Ishikawa (cell line): ENCODE measurements at regions not wholly inside any gene's neighbourhood (a gene's known extent, or its start where the extent isn't known, plus 50 kb on each side); places are given as distances from the start of the nearest gene placed in this dataset.

Experiments used
- CEBPB ChIP-seq: IDR thresholded peaks from 2 replicates; pipeline ENCODE4 v1.6.1; 2012
- CREB1 ChIP-seq: IDR thresholded peaks from 2 replicates; pipeline ENCODE4 v1.6.1; 2012; ENCODE audit warnings: low read depth
- EGR1 ChIP-seq: IDR thresholded peaks from 2 replicates; pipeline ENCODE4 v1.6.1; 2012
- EP300 ChIP-seq: IDR thresholded peaks from 2 replicates; pipeline ENCODE4 v1.6.1; 2012; ENCODE audit warnings: borderline replicate concordance
- FOXM1 ChIP-seq: IDR thresholded peaks from 2 replicates; pipeline ENCODE4 v1.6.1; 2012; ENCODE audit warnings: low read depth, borderline replicate concordance
- MAX ChIP-seq: IDR thresholded peaks from 2 replicates; pipeline ENCODE4 v1.6.1; 2012
- NFIC ChIP-seq: IDR thresholded peaks from 2 replicates; pipeline ENCODE4 v1.6.1; 2012
- RAD21 ChIP-seq: IDR thresholded peaks from 2 replicates; pipeline ENCODE4 v1.6.1; 2012; ENCODE audit warnings: low read depth
- REST ChIP-seq: IDR thresholded peaks from 2 replicates; pipeline ENCODE4 v1.6.1; 2012; ENCODE audit warnings: low read depth, mild to moderate bottlenecking
- TAF1 ChIP-seq: IDR thresholded peaks from 2 replicates; pipeline ENCODE4 v1.6.1; 2012; ENCODE audit warnings: low read depth, mild to moderate bottlenecking
- TCF12 ChIP-seq: IDR thresholded peaks from 2 replicates; pipeline ENCODE4 v1.6.1; 2012; ENCODE audit warnings: low read depth
- TEAD4 ChIP-seq: IDR thresholded peaks from 2 replicates; pipeline ENCODE4 v1.6.1; 2012
- YY1 ChIP-seq: IDR thresholded peaks from 2 replicates; pipeline ENCODE4 v1.6.1; 2012; ENCODE audit warnings: low read depth
- ZBTB7A ChIP-seq: IDR thresholded peaks from 2 replicates; pipeline ENCODE4 v1.6.1; 2012; ENCODE audit warnings: low read depth
- TF ChIP-seq, protein P1 (sequence below): IDR thresholded peaks from 2 replicates; pipeline ENCODE4 v1.6.1; 2012

GRCh38 chr6:14283600-14284235 lies 166.1 kb downstream of the CD83 start:
- TF ChIP-seq REST (no peak), CREB1 (no peak), RAD21 (no peak), FOXM1 (no peak)
- TF ChIP-seq, protein P1, sequence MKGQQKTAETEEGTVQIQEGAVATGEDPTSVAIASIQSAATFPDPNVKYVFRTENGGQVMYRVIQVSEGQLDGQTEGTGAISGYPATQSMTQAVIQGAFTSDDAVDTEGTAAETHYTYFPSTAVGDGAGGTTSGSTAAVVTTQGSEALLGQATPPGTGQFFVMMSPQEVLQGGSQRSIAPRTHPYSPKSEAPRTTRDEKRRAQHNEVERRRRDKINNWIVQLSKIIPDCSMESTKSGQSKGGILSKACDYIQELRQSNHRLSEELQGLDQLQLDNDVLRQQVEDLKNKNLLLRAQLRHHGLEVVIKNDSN, result no peak

GRCh38 chr6:14284969-14285590 lies 167.5 kb downstream of the CD83 start:
- TF ChIP-seq EP300, result no peak
- TF ChIP-seq TCF12, result no peak
- no peak for TF ChIP-seq RAD21
- TF ChIP-seq EGR1, result no peak
- TF ChIP-seq, protein P1, result no peak
- no peak for TF ChIP-seq ZBTB7A
- no peak for TF ChIP-seq MAX
- TF ChIP-seq CREB1, result no peak
- no peak for TF ChIP-seq REST
- no peak for TF ChIP-seq NFIC
- TF ChIP-seq TEAD4, result no peak

GRCh38 chr6:14286144-14286543 lies 168.6 kb downstream of the CD83 start:
- no peak for TF ChIP-seq EP300
- TF ChIP-seq EGR1, result no peak
- TF ChIP-seq TAF1, result no peak
- TF ChIP-seq NFIC, result no peak
- TF ChIP-seq ZBTB7A, result no peak
- no peak for TF ChIP-seq YY1
- TF ChIP-seq REST, result no peak
- TF ChIP-seq TEAD4, result no peak
- no peak for TF ChIP-seq CREB1
- TF ChIP-seq FOXM1, result no peak
- no peak for TF ChIP-seq CEBPB
- no peak for TF ChIP-seq TCF12
- TF ChIP-seq MAX, result no peak
- TF ChIP-seq, protein P1, result no peak
- TF ChIP-seq RAD21, result no peak

- no peak for TF ChIP-seq REST
- TF ChIP-seq NFIC, result no peak
- TF ChIP-seq, protein P1, result no peak
- TF ChIP-seq EP300, result no peak
- TF ChIP-seq TAF1, result no peak
- no peak for TF ChIP-seq RAD21
- no peak for TF ChIP-seq FOXM1
- no peak for TF ChIP-seq CEBPB
- no peak for TF ChIP-seq ZBTB7A
Observed at GRCh38 chr6:14286634-14287428, 169.3 kb downstream of the CD83 start.
